ENCODE measurements at regions not wholly inside any gene's neighbourhood (a gene's known extent, or its start where the extent isn't known, plus 50 kb on each side); places are given as distances from the start of the nearest gene placed in this dataset.
"Not testable (repeated sequence)": the region's sequence is repeated elsewhere in the genome, so short reads cannot be mapped to it uniquely, and the experiment has no call there.

GRCh38 chr11:23931443-23931842 lies 565.4 kb upstream of the LUZP2 start:
- no peaks in the 10 kb centered on the region for H3K27me3 ChIP-seq (ENCODE audit: low read depth)
- intact Hi-C loops (cut with micrococcal nuclease) = no loop called here
- TF ChIP-seq, protein P1, sequence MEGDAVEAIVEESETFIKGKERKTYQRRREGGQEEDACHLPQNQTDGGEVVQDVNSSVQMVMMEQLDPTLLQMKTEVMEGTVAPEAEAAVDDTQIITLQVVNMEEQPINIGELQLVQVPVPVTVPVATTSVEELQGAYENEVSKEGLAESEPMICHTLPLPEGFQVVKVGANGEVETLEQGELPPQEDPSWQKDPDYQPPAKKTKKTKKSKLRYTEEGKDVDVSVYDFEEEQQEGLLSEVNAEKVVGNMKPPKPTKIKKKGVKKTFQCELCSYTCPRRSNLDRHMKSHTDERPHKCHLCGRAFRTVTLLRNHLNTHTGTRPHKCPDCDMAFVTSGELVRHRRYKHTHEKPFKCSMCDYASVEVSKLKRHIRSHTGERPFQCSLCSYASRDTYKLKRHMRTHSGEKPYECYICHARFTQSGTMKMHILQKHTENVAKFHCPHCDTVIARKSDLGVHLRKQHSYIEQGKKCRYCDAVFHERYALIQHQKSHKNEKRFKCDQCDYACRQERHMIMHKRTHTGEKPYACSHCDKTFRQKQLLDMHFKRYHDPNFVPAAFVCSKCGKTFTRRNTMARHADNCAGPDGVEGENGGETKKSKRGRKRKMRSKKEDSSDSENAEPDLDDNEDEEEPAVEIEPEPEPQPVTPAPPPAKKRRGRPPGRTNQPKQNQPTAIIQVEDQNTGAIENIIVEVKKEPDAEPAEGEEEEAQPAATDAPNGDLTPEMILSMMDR (IDR thresholded peaks at IDR 0.05; ENCODE audit: borderline replicate concordance) = no peak

DNA sequence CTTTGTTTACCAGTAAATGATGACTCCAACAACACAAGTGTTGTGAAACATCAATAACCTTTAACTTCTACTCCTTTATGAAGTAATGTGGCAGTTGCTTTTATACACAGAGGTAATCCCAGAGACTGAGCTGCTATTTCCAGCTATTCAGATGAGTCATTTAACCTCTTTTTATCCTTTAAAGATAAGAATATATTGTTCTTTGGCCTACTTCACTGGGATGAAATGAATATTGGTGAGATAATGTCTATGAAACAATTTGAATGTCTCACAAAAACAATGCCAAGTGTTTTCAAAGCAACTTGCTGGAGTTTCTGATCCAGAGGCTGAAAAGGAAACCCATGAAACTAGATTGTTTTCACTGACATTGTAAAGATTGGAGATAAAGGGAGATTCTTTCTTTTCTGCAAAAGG lies 564.4 kb upstream of the LUZP2 start:
- no peaks in the 10 kb centered on the region for H3K27me3 ChIP-seq (ENCODE audit: low read depth)
- no peak overlapping the region for H3K27ac ChIP-seq (replicated peaks)
- TF ChIP-seq, protein P1 (IDR thresholded peaks at IDR 0.05; ENCODE audit: borderline replicate concordance) = no peak
- peaks cover 6% of the 10 kb centered on the region for H3K9me3 ChIP-seq (replicated peaks)
- no peaks in the 10 kb centered on the region for H3K4me1 ChIP-seq
- H3K4me3 ChIP-seq = no peak overlapping the region
- DNase-seq = no peak
- intact Hi-C loops (cut with micrococcal nuclease) = no loop called here
- no peaks in the 10 kb centered on the region for H3K36me3 ChIP-seq

More at GRCh38 chr11:23931443-23931842, 565.4 kb upstream of the LUZP2 start:
- H3K4me3 ChIP-seq = no peak overlapping the region
- no peak for DNase-seq
- H3K4me1 ChIP-seq = no peaks in the 10 kb centered on the region
- no peak overlapping the region for H3K27ac ChIP-seq (replicated peaks)
- peaks cover 6% of the 10 kb centered on the region for H3K9me3 ChIP-seq (replicated peaks)
- no peaks in the 10 kb centered on the region for H3K36me3 ChIP-seq

- no peak overlapping the region for H3K27ac ChIP-seq (replicated peaks)
- TF ChIP-seq, protein P1 (IDR thresholded peaks at IDR 0.05; ENCODE audit: borderline replicate concordance) = no peak
- no peaks in the 10 kb centered on the region for H3K4me1 ChIP-seq
- H3K36me3 ChIP-seq = no peaks in the 10 kb centered on the region
- no peaks in the 10 kb centered on the region for H3K27me3 ChIP-seq (ENCODE audit: low read depth)
- no peak overlapping the region for H3K4me3 ChIP-seq
- peaks cover 6% of the 10 kb centered on the region for H3K9me3 ChIP-seq (replicated peaks)
- intact Hi-C loops (cut with micrococcal nuclease) = no loop called here
- DNase-seq = no peak
Measured at GRCh38 chr11:23933721-23934120, 563.1 kb upstream of the LUZP2 start.

DNA sequence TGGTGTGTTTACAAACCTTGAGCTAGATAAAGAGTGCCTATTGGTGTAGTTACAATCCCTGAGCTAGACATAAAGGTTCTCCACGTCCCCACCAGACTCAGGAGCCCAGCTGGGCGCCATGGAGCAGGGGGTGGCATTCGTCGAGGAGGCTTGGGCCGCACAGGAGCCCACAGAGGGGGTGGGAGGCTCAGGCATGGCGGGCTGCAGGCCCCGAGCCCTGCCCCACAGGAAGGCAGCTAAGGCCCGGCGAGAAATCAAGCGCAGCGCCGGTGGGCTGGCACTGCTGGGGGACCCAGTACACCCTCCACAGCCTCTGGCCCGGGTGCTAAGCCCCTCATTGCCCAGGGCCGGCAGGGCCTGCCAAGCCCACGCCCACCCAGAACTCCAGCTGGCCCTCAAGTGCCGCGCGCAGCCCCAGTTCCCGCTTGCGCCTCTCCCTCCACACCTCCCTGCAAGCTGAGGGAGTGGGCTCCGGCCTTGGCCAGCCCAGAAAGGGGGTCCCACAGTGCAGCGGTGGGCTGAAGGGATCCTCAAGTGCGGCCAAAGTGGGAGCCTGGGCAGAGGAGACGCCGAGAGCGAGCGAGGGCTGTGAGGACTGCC lies 562.1 kb upstream of the LUZP2 start:
- H3K9me3 ChIP-seq (replicated peaks); H3K4me3 ChIP-seq; H3K4me1 ChIP-seq; H3K36me3 ChIP-seq; H3K27me3 ChIP-seq (ENCODE audit: low read depth); DNase-seq; H3K27ac ChIP-seq (replicated peaks); intact Hi-C loops (cut with micrococcal nuclease): not testable (repeated sequence)

DNA sequence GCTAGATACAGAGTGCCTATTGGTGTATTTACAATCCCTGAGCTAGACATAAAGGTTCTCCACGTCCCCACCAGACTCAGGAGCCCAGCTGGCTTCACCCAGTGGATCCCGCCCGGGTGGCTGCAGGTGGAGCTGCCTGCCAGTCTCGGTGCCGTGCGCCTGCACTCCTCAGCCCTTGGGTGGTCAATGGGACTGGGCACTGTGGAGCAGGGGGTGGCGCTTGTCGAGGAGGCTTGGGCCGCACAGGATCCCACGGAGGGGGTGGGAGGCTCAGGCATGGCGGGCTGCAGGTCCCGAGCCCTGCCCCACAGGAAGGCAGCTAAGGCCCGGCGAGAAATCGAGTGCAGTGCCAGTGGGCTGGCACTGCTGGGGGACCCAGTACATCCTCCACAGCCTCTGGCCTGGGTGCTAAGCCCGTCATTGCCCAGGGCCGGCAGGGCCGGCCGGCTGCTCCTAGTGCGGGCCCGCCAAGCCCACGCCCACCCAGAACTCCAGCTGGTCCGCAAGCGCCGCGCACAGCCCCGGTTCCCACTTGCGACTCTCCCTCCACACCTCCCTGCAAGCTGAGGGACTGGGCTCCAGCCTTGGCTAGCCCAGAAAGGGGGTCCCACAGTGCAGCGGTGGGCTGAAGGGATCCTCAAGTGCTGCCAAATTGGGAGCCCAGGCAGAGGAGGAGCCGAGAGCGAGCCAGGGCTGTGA lies 554.6 kb upstream of the LUZP2 start:
- H3K27ac ChIP-seq (replicated peaks); H3K4me3 ChIP-seq; intact Hi-C loops (cut with micrococcal nuclease); H3K9me3 ChIP-seq (replicated peaks); H3K27me3 ChIP-seq (ENCODE audit: low read depth); H3K4me1 ChIP-seq; DNase-seq; H3K36me3 ChIP-seq: not testable (repeated sequence)

DNA sequence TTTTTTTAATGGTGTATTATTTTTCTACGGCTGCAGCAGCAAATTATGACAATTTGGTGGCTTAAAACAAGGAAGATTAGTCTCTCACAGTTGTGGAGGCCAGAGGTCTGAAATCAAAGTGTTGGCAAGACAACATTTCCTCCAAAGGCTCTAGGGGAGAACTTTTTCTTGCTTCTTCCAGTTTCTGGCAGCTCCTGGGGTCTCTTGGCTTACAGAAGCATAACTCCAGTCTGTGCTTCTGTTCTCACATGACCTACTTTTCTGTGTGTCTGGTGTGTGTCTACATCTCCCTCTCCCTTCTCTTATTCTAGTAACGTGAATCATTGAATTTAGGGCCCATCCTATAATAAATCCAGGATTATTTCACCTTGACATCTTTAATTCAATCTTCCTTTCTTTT lies 551.9 kb upstream of the LUZP2 start:
- no peak for DNase-seq

More for the DNA sequence above, 551.9 kb upstream of the LUZP2 start:
- Histone ChIP-seq H3K27me3 (ENCODE audit: low read depth) (no peaks in the 10 kb centered on the region), H3K4me1 (no peaks in the 10 kb centered on the region), H3K36me3 (no peaks in the 10 kb centered on the region), H3K27ac (replicated peaks) (no peak overlapping the region), H3K9me3 (replicated peaks) (peaks cover 6% of the 10 kb centered on the region), H3K4me3 (no peak overlapping the region)
- intact Hi-C loops (cut with micrococcal nuclease) = no loop called here
- TF ChIP-seq, protein P1 (IDR thresholded peaks at IDR 0.05; ENCODE audit: borderline replicate concordance) = no peak
